NCI-H146 treated with DMSO at 0.1 percent for 48 hours (cell line): ENCODE measurements at regions not wholly inside any gene's neighbourhood (a gene's known extent, or its start where the extent isn't known, plus 50 kb on each side); places are given as distances from the start of the nearest gene placed in this dataset.
"Not testable (repeated sequence)": the region's sequence is repeated elsewhere in the genome, so short reads cannot be mapped to it uniquely, and the experiment has no call there.

Experiments
- DNase-seq: peaks from one replicate; lab custom pipeline; 2025; ENCODE audit not compliant: unreplicated experiment; lab: John Stamatoyannopoulos, UW

GRCh38 chr3:11898611-11899325, 52.1 kb upstream of the TAMM41 start:
- no peak for DNase-seq

GRCh38 chr3:11899389-11899788, 52.7 kb upstream of the TAMM41 start:
- not testable (repeated sequence) for DNase-seq

GRCh38 chr3:11899826-11900225, 53.1 kb upstream of the TAMM41 start:
- DNase-seq: no peak

GRCh38 chr3:11900824-11901223, 54.1 kb upstream of the TAMM41 start:
- no peak for DNase-seq

GRCh38 chr3:11901286-11901875, 54.7 kb upstream of the TAMM41 start:
- DNase-seq: no peak

GRCh38 chr3:11903047-11903446, 56.4 kb upstream of the TAMM41 start:
- DNase-seq: no peak

- no peak for DNase-seq
These were observed 56.8 kb upstream of the TAMM41 start for GRCh38 chr3:11903447-11903846.

GRCh38 chr3:11904157-11904556, 57.5 kb upstream of the TAMM41 start:
- DNase-seq: no peak

- DNase-seq: no peak
These were observed 59.7 kb upstream of the TAMM41 start for GRCh38 chr3:11906407-11906806.

GRCh38 chr3:11907667-11908660, 61.3 kb upstream of the TAMM41 start:
- DNase-seq: no peak

- no peak for DNase-seq
These were observed 62.5 kb upstream of the TAMM41 start for GRCh38 chr3:11908981-11909698.

GRCh38 chr3:11909726-11910125, 63.0 kb upstream of the TAMM41 start:
- DNase-seq: no peak

GRCh38 chr3:11910216-11910930, 63.7 kb upstream of the TAMM41 start:
- not testable (repeated sequence) for DNase-seq

GRCh38 chr3:11910971-11911531, 64.4 kb upstream of the TAMM41 start:
- DNase-seq: no peak

GRCh38 chr3:11911887-11912286, 65.2 kb upstream of the TAMM41 start:
- DNase-seq: not testable (repeated sequence)

GRCh38 chr3:11913316-11913715, 66.6 kb upstream of the TAMM41 start:
- no peak for DNase-seq

- no peak for DNase-seq
These were observed 67.4 kb upstream of the TAMM41 start for GRCh38 chr3:11914041-11914440.

- DNase-seq: no peak
These were observed 68.0 kb upstream of the TAMM41 start for GRCh38 chr3:11914651-11915050.

- DNase-seq: no peak
These were observed 69.1 kb upstream of the TAMM41 start for GRCh38 chr3:11915621-11916424.
